HG03342 (cell line): ENCODE measurements at regions not wholly inside any gene's neighbourhood (a gene's known extent, or its start where the extent isn't known, plus 50 kb on each side); places are given as distances from the start of the nearest gene placed in this dataset.

ENCODE experiments used
- ATAC-seq: cut with Tn5 transposase; IDR thresholded peaks from one replicate; pipeline ENCODE4 v1.9.1; 2021; ENCODE audit warnings: mild to moderate bottlenecking, moderate library complexity; ENCODE audit not compliant: unreplicated experiment

GRCh38 chr1:234729561-234730474, 119.8 kb upstream of the IRF2BP2 start:
- no peak for ATAC-seq

DNA sequence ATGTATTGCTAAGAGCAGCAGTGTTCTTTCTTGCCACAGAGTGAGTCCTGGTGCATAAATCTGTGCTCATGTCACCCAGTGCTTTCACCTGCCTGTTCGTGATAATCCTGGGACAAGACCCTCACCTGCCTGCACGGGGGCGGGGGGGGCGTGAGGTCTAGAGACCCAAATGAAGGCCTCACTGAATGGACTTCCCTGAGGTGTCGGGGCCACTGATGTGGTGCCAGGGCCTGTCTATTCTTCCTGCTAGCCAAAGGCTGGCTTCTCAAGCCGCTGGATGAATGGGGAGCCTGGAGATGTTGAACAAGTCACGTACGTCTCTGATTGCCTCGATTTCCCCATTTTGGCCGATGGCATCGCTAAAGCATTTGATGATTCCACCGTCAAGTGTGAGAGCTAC, 118.8 kb upstream of the IRF2BP2 start:
- no peak for ATAC-seq

DNA sequence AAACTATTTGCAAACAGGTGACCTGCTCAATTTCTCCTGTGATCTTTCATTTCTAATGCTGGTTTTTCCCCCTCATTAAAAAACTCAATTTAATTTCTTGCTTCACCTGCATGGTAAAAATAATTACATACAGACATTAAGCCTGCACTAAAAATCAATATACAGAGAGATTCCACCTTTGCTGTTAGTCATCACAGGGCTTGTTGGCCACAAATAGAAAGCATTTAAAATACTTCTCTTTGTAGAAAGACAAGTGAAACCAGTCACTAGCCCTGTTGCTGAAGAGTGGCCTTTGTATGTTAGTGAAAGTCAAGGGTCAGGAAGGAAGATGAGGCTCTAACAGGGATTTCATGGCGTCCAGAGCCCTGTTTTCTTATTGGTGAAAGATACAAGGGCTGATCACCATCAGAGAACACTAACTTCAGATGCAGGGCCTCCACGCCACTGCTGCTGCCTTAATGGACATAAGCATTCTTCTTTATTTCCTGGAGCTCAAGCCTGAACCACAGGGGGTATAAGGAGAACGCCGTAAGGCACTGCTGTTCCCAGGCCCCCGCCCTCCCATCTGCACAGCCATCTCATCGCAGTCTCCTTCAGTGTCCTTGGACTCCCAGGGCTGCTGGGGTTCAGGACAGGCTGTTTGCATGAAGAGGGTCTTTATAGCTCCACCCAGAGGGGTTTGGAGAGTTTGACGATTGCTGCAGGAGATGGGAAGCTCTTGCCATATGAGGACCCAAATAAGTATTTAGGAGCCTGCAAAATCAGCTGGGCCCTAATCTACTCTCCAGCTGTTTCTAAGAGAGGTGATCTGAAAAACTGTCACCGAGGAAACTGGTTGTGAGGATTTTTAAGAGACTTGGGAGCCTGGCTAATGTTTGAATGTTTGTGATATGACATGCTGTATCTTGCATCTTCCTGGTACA, 117.3 kb upstream of the IRF2BP2 start:
- no peak for ATAC-seq

- no peak for ATAC-seq
Measured at GRCh38 chr1:234726359-234726943, 116.5 kb upstream of the IRF2BP2 start.

GRCh38 chr1:234725177-234726132, 115.5 kb upstream of the IRF2BP2 start:
- no peak for ATAC-seq

DNA sequence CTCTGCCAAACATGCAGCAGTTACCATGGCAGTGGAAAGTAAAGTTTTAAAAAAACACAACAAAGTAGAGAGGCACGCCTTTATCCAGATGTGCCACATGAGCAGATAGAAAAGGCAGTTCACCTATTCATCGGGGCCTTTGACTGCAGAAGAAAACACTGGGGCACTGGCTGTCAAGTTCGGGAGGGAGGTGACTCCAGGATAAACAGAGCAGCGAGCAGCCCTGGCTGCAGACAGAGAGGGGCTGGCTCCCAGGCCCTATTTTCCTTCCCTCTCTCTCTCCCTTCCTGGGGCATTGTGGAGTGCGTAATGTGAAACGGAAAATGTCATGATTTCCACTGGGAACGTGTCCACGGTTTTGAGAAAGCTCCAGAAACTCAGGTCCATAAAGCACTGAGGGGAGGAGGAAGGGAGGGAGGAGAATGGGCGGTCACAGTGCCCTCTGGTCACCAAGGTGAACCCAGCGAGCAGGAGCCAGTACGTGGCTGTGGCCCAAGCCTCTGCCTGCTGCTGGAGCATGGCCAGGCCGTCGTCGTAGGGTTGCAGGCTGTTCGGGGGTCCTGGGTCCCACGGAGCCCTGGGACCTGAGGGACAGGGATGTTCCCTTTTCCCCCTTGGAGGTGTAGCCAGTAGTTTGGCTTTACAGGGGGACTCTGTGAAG, 114.7 kb upstream of the IRF2BP2 start:
- ATAC-seq, result no peak

DNA sequence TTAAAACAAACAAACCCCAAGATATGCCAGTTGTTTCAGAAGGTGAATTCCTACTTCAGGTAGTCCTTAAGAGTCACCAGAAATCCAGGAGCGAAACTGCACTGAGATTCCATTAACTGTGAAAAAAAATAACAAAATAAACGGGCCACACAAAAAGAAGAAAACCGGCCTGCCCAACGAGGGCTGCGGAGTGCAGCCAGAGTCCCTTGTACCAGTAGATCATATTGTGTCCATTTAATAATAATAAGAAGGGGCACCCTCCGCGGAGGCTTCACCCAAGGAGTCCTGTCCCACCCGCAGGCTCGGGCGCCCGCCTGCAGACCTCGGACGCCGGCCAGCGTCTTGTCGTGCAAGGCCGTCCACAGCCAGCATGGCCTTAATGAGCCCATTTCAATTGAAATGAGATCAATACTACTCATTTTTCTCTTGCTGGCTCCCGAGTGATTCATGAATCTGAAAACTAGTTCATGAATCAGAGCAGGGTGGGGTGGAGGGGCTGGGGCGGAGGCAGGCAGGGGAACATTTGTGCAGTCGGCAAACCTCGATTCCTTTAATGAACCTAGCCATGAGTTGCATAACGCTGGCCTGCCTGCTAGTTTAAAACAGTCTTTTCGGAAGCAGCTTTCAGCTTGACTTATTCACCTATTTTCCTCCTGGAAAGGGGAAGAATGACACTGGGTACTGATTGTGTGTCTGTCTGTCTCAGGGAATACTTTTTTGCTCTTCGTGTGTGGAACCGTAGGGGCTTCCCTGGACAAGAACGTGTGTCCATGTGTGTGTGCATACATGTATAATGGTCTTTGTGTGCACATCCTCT, 113.1 kb upstream of the IRF2BP2 start:
- no peak for ATAC-seq

GRCh38 chr1:234722270-234722704, 112.3 kb upstream of the IRF2BP2 start:
- no peak for ATAC-seq

GRCh38 chr1:234721476-234722269, 111.7 kb upstream of the IRF2BP2 start:
- no peak for ATAC-seq

DNA sequence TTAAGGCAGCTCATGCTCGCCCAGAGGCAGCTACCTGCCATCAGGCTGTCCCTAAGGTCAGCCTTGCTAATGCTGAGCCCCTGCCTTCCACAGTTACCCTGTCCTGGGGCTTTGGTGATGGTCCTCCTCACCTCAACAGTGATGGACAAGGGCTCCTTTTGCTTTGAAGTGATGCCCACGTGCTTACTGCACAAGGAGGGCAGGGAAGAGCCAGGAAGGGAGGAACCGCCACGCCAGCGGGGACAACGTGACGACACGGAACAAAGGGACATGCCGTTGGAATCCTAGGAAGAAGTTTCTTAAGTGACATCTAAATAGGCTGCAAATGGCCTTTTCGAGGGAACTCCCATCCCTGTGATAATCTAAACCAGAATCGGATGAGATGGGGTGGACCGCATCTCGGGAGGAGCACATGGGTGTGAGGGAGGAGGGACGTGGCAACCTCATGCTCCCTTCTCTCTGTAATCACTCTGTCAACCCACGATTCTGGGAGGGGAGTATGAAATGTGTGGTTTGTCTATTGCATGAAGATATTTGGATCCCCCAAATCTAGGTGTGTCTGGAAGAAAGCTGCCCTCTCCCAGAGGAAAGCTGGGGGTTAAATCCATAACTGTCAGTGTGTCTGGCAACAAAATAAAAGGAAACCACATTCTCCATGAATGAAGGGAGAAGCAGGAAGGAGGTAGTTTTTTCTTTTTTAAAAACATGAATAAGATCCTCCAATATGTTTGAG, 110.9 kb upstream of the IRF2BP2 start:
- no peak for ATAC-seq

DNA sequence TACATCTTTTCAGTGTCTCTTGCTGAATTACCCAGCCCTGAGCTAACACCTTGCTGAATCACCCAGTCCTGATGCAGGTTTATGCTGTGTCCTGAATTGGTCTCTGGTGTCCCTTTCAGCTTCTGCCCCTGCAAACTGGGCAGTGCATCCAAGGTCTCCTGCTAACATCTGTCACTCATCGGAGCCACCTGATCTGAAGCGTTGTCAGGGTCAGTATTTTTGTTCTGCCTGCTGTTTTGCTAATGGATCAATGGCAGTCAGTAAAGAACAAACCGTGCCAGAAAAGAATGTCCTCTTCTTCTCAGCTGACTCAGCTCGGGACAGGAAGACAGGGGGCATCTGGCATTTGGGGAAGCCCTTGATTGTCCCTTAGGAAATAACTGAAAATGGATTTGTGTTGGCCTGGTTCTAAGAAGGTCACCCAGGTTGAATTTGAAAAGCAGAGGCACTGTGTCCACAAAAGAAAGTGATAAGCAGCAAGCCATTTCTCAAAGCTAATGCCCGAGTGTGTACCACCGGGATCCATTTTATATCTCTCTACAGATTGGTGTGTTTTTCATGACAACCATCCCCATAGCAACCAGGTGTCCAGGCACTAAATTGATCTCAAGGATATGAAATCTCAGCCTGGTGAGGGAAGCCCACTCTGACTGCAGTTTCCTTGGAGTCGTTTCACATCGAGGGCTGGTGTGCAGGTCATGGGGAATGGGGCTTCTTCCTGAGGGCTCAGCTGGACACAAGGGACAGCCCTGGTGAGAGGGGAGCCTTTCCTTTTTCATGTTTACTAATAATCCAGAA, 109.7 kb upstream of the IRF2BP2 start:
- ATAC-seq, result no peak

DNA sequence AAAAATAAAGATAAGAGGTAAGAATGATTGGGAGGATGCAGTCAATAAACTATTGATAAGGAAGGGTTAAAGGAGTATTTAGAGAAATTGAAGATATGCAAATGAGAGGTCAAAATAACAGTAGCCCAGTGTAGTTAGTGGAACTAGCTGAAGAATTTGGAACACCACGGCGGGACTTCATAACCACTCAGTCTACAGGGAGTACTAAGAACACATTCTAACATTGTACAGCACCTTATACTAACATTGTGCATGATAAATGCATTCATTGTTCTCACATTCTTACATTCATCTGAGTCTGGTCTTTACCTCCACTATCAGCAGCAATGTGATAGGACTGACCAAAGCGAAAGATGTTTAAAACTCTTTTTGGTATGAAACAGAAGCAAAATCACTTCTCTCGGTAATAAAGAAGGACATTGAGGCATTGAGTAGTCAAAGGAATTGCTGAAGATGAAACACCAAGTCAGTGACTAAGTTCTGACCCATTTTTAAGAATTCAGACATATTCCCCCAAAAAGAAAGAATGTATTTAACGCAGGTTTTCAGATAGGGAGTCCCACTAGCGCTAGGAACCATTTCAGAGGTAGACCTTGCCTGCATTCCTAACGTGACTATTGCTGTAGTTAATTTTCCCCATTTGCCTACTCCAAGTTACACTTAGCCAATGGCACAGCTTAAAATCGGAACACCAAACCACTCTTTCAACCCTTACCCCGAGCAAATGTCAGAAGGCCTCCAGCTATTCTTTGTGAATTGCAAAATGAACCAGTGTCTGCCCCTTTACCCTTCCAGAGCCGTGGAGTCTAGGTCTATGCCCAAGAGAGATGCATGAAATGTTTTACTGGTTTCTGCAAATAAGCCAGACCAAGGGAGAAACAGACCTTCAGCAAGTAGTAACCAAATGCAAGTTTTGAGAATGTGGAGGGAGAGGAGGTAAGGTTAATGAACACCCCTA, 108.8 kb upstream of the IRF2BP2 start:
- ATAC-seq, result no peak

DNA sequence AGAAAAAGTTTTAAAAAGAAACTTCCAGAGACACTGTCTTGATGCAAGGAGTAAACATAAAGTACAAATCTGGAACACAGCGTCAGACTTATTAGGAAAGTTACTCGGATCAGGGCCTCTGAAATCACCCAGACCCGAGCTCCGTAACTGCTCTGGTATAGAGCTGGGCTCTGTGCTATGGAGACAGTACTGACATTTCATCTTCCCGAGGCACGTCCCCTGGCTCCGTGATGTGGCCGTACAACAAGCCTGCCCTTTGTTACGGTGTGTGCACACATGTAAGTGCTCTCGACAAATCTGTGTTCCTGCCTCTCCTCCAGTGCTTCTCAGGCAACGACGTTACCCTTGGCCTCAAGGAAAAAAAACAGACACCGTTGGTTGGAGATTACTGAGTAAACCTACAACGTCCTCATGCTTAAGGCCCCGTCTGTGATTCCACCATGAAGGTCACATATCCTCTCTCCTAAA, 107.0 kb upstream of the IRF2BP2 start:
- ATAC-seq, result no peak

DNA sequence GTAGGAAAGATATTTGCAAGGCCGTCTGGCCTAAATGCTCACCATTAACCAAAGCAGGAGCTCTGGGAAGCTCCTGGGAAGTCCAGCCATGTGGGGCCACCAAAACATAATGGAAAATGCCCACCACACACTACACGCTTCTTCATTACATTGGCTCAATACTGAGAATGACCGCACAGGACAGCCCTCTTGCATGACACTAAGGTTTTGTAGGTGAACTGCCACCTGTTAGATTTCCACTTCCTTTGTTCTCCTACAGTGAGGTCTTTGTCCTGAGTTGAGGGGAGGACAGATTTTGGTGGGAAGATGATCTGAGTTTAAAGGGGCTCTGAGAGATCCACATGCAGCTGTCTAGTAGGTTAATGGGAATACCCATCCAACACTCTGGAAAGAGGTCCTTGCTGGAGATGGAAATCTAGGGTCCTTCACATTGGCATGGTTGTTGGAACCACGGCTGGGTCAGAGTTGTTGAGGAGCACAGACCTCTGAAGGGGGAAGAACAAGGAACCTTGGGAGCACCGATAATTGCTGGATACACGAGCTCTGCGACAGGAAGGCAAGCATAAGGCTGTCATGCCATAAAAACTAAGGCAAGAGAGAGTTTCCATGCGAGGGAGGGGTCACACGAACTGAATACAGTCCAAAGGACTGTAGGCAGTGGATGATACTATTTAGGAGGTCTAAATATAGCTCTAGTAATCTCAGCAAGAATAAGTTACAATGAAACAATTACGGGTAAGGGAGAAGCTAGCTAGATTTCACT, 105.5 kb upstream of the IRF2BP2 start:
- no peak for ATAC-seq

DNA sequence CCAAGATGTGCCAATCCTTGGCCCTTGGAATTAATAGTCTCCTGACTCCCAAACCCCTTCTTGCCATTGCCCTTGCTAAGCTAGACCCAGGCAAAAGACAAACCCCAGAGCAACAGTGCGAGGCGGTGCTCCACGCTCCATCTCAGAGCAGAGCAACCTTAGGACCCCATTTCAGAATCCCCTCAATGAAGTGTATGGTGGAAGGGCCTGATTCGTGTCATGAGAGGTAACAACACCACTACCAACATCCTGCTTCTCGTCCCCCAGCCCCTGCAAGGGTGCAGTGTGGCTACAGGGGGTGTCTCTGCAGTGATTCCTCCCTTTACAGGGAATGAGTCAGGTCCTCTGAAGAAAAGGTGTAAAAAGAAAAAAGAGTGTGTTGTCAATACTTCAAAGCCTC, 103.9 kb upstream of the IRF2BP2 start:
- ATAC-seq, result no peak
